PC-3 (cell line): ENCODE measurements at regions not wholly inside any gene's neighbourhood (a gene's known extent, or its start where the extent isn't known, plus 50 kb on each side); places are given as distances from the start of the nearest gene placed in this dataset.

Experiments used
- ATAC-seq: fragments of 200-7000 bp; cut with Tn5 transposase; 2 replicates; pipeline ENCODE4 v1.9.1; 2020; ENCODE audit warnings: mild to moderate bottlenecking, moderate library complexity
- BruUV-seq: library from RNA; stranded (reverse); fragments of 400-500 nt; replicated peaks from 2 replicates; lab custom pipeline; 2021; lab: Mats Ljungman, UMichigan
- CTCF ChIA-PET: fragments of 300-600 bp; sonication (Branson Sonifier 250); formaldehyde crosslinking; loops from one replicate; lab custom pipeline; 2022; ENCODE audit warnings: antibody characterized with exemption; lab: Charles Lee
- POLR2A ChIA-PET: fragments of 300-600 bp; sonication (Branson Sonifier 250); formaldehyde crosslinking; loops from one replicate; lab custom pipeline; 2022; ENCODE audit warnings: antibody characterized with exemption; ENCODE audit not compliant: unreplicated experiment; lab: Charles Lee
- DNase-seq: peaks from one replicate; pipeline ENCODE4 v3.0.0-alpha.2; 2015
- H2AFZ ChIP-seq: fragments of 300-600 bp; sonication (generic); 2 replicates; pipeline ENCODE4 v1.6.0; 2016; ENCODE audit warnings: antibody characterized with exemption, low read length
- H3F3A ChIP-seq: fragments of 300-600 bp; sonication (generic); one replicate; pipeline ENCODE4 v1.6.0; 2017; ENCODE audit warnings: antibody characterized with exemption, low read length, control low read depth, mild to moderate bottlenecking; ENCODE audit not compliant: unreplicated experiment
- H3K27ac ChIP-seq: fragments of 300-600 bp; sonication (generic); 2 replicates; pipeline ENCODE4 v1.5.1; 2016; ENCODE audit warnings: mild to moderate bottlenecking, low read length
- H3K27me3 ChIP-seq: fragments of 300-600 bp; sonication (generic); 2 replicates; pipeline ENCODE4 v1.6.1; 2016; ENCODE audit warnings: low read length, mixed read lengths
- H3K36me3 ChIP-seq: fragments of 300-600 bp; sonication (generic); 2 replicates; pipeline ENCODE4 v1.6.1; 2016; ENCODE audit warnings: low read depth, mixed run types, low read length, mixed read lengths
- H3K4me1 ChIP-seq: fragments of 300-600 bp; sonication (generic); 2 replicates; pipeline ENCODE4 v1.5.1; 2016; ENCODE audit warnings: low read length; ENCODE audit not compliant: insufficient read depth
- H3K4me2 ChIP-seq: fragments of 300-600 bp; sonication (generic); 2 replicates; pipeline ENCODE4 v1.6.0; 2016; ENCODE audit warnings: low read length
- H3K4me3 ChIP-seq: fragments of 300-600 bp; sonication (generic); 2 replicates; pipeline ENCODE4 v1.5.1; 2016; ENCODE audit warnings: mild to moderate bottlenecking, low read length, mixed read lengths
- H3K79me2 ChIP-seq: fragments of 300-600 bp; sonication (generic); 2 replicates; pipeline ENCODE4 v1.6.1; 2017; ENCODE audit warnings: low read length, mixed read lengths
- H3K9ac ChIP-seq: fragments of 300-600 bp; sonication (generic); 2 replicates; pipeline ENCODE4 v1.6.0; 2016; ENCODE audit warnings: mild to moderate bottlenecking, low read length
- H3K9me2 ChIP-seq: fragments of 300-600 bp; sonication (generic); replicated peaks from 2 replicates; pipeline ENCODE4 v1.6.1; 2016; ENCODE audit warnings: mixed run types, low read length, mixed read lengths
- H3K9me3 ChIP-seq: fragments of 300-600 bp; sonication (generic); 2 replicates; pipeline ENCODE4 v1.6.1; 2016; ENCODE audit warnings: low read length, mixed read lengths
- H4K20me1 ChIP-seq: fragments of 300-600 bp; sonication (generic); 2 replicates; pipeline ENCODE4 v1.6.1; 2016; ENCODE audit warnings: low read length, mixed read lengths
- CTCF ChIP-seq: fragments of 300-600 bp; sonication (generic); conservative IDR thresholded peaks from 2 replicates; pipeline ENCODE4 v1.5.1; 2017; ENCODE audit warnings: antibody characterized with exemption, low read depth, mild to moderate bottlenecking, low read length
- EZH2 ChIP-seq: fragments of 300-600 bp; sonication (generic); IDR thresholded peaks from one replicate; pipeline ENCODE4 v1.6.1; 2017; ENCODE audit warnings: antibody characterized with exemption, mild to moderate bottlenecking, low read length; ENCODE audit not compliant: unreplicated experiment
- EZH2phosphoT487 ChIP-seq: fragments of 300-600 bp; sonication (generic); IDR thresholded peaks from 2 replicates; pipeline ENCODE4 v1.6.1; 2018; ENCODE audit warnings: mild to moderate bottlenecking, antibody characterized with exemption, low read length, borderline replicate concordance
- intact Hi-C: fragments of 100-400 bp; cut with micrococcal nuclease; formaldehyde crosslinking; loops from 2 replicates; pipeline ENCODE4 v1.9.0; 2023

GRCh38 chr1:69081668-69082067 lies 486.1 kb upstream of the LRRC7 start:
- TF ChIP-seq CTCF: no peak
- TF ChIP-seq EZH2phosphoT487: no peak
- TF ChIP-seq EZH2: no peak
- H3K9me2 ChIP-seq: no peaks in the 10 kb centered on the region
- H3K36me3 ChIP-seq: no peaks in the 10 kb centered on the region
- H3K4me1 ChIP-seq: no peaks in the 10 kb centered on the region
- H3K4me3 ChIP-seq: no peak overlapping the region
- H4K20me1 ChIP-seq: no peaks in the 10 kb centered on the region
- no peak overlapping the region for H3K27ac ChIP-seq
- intact Hi-C loops: no loop called here
- no TSS peak for BruUV-seq
- no peaks in the 10 kb centered on the region for H3K9me3 ChIP-seq
- no peaks in the 10 kb centered on the region for H3K79me2 ChIP-seq
- ATAC-seq (no peak), DNase-seq (no peak)
- H2AFZ ChIP-seq: no peak overlapping the region
- H3F3A ChIP-seq: no peaks in the 10 kb centered on the region
- no peak overlapping the region for H3K4me2 ChIP-seq
- CTCF ChIA-PET: no interaction called here
- POLR2A ChIA-PET: no interaction called here
- no peak overlapping the region for H3K9ac ChIP-seq
- peaks cover 16% of the 10 kb centered on the region for H3K27me3 ChIP-seq

- Histone ChIP-seq H2AFZ (no peak overlapping the region), H3F3A (no peaks in the 10 kb centered on the region), H4K20me1 (no peaks in the 10 kb centered on the region), H3K79me2 (no peaks in the 10 kb centered on the region), H3K4me2 (no peak overlapping the region), H3K36me3 (no peaks in the 10 kb centered on the region), H3K27me3 (peaks cover 16% of the 10 kb centered on the region), H3K9ac (no peak overlapping the region), H3K9me2 (no peaks in the 10 kb centered on the region), H3K4me1 (no peaks in the 10 kb centered on the region), H3K4me3 (no peak overlapping the region), H3K9me3 (no peaks in the 10 kb centered on the region), H3K27ac (no peak overlapping the region)
- no peak for ATAC-seq
- DNase-seq: no peak
- ChIA-PET CTCF (no interaction called here), POLR2A (no interaction called here)
- no peak for TF ChIP-seq EZH2
- no peak for TF ChIP-seq CTCF
- TF ChIP-seq EZH2phosphoT487: no peak
- intact Hi-C loops: no loop called here
- no TSS peak for BruUV-seq
These were observed 485.4 kb upstream of the LRRC7 start for GRCh38 chr1:69082312-69082711.

DNA sequence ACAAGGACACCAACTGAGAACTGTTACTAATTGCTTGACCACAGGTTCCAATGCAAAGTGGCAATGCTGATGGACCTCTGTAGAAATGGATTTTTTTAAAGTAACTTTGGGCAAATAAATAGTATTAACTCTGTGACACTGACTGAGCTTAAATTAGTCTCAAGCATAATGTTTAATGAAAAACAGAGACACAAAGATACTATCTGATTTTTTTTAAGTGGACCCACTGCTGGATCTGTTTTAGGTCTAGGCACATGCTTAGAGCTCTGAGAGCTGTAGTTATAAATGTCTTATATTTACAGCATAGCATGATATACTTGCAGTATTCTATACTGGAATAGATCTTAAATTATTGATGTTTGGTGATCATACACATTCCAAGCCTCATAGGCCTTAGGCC lies 481.6 kb upstream of the LRRC7 start:
- Histone ChIP-seq H3K4me2 (no peak overlapping the region), H3K27me3 (peaks cover 16% of the 10 kb centered on the region), H3K9me3 (no peaks in the 10 kb centered on the region), H3K9me2 (no peaks in the 10 kb centered on the region), H3F3A (no peaks in the 10 kb centered on the region), H3K79me2 (no peaks in the 10 kb centered on the region), H3K4me3 (no peak overlapping the region), H3K27ac (no peak overlapping the region), H2AFZ (no peak overlapping the region), H4K20me1 (no peaks in the 10 kb centered on the region), H3K9ac (no peak overlapping the region), H3K4me1 (no peaks in the 10 kb centered on the region), H3K36me3 (no peaks in the 10 kb centered on the region)
- no peak for TF ChIP-seq EZH2
- no peak for TF ChIP-seq EZH2phosphoT487
- no peak for TF ChIP-seq CTCF
- no TSS peak for BruUV-seq
- ATAC-seq: no peak
- intact Hi-C loops: no loop called here
- no peak for DNase-seq
- ChIA-PET POLR2A (no interaction called here), CTCF (no interaction called here)
